GM12891 (cell line): ENCODE measurements at regions not wholly inside any gene's neighbourhood (a gene's known extent, or its start where the extent isn't known, plus 50 kb on each side); places are given as distances from the start of the nearest gene placed in this dataset.

Source experiments
- POLR2A ChIP-seq: IDR thresholded peaks from 2 replicates; pipeline ENCODE4 v1.6.1; 2011; ENCODE audit warnings: low read depth, low read length, control low read depth
- POLR2AphosphoS5 ChIP-seq: IDR thresholded peaks from 2 replicates; pipeline ENCODE4 v1.6.1; 2011; ENCODE audit warnings: low read depth, low read length, control low read depth
- SPI1 ChIP-seq: IDR thresholded peaks from 2 replicates; pipeline ENCODE4 v1.6.1; 2011; ENCODE audit warnings: low read depth, low read length, control low read depth
- TAF1 ChIP-seq: IDR thresholded peaks from 2 replicates; pipeline ENCODE4 v1.6.1; 2011; ENCODE audit warnings: low read depth, low read length, control low read depth

GRCh38 chr12:116629480-116629879, 70.3 kb downstream of the MAP1LC3B2 start:
- no peak for TF ChIP-seq POLR2AphosphoS5
- no peak for TF ChIP-seq POLR2A
- TF ChIP-seq TAF1 = no peak
- TF ChIP-seq SPI1 = no peak
